HG03175 (cell line): ENCODE measurements at regions not wholly inside any gene's neighbourhood (a gene's known extent, or its start where the extent isn't known, plus 50 kb on each side); places are given as distances from the start of the nearest gene placed in this dataset.

Source experiments
- ATAC-seq: cut with Tn5 transposase; IDR thresholded peaks from one replicate; pipeline ENCODE4 v1.9.1; 2021; ENCODE audit warnings: mild to moderate bottlenecking, moderate library complexity; ENCODE audit not compliant: unreplicated experiment

DNA sequence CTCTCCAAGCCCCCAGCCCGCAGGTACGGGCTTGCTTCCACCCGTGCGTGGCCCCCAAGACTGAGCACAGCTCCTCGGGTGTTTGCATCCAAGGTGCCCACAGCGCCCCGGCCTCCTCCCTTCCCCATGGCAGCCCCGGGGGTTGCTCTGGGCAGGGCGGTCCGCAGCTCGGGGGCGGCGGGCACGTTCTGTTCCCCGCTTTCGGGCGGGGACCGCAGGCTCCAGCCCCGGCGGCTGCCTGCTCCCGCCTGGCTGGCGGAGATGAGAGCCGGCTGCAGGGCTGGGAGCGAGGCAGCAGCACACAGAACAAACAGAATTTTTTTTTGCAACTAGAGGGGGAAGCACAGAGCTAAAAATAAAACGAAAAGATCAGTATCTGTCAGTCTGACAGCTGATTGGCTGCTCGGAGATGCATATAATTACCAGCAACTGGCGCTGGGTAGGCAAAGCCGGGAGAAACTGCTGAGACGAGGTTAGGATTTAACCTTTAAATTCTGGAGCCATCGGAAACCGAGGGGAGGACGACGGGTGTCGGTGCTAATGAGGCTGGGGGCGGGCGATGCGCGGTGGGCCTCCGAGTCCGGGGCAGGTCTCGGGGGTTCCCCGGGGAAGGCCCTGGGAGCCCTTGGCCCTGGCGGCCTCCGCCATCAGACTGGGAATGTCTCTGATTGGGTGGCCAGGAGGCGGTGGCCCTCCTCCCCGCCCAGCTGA, 142.7 kb upstream of the IER5L start:
- no peak for ATAC-seq

DNA sequence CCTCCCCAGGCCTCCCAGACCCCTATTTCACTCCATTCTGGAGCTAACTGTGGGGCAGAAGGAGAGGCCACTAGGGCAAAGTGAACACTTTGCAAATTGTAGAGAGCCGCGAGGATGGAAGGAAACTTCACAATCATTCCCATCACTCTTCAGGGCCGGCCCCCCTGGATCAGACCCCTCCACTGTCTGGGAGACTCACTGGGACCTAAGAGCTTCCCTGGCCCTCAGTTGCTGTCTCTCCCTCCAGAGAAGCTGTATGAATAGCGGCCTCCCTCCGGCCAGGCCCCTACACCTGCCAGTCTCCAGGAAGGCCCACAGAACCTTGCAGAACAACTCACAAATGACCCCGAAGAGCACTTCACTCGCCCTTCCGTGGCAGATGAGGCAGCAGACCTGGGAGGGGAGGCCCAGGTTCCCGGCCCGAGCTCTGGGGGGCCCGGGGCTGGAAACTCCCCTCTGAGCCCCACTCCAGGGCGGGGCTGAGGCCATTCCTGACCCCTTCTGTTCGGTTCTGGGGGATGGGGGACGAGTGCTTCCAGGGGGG, 141.9 kb upstream of the IER5L start:
- no peak for ATAC-seq

- ATAC-seq: no peak
Measured at GRCh38 chr9:129319076-129319937, 141.2 kb upstream of the IER5L start.

GRCh38 chr9:129318121-129319075, 140.3 kb upstream of the IER5L start:
- ATAC-seq: no peak

DNA sequence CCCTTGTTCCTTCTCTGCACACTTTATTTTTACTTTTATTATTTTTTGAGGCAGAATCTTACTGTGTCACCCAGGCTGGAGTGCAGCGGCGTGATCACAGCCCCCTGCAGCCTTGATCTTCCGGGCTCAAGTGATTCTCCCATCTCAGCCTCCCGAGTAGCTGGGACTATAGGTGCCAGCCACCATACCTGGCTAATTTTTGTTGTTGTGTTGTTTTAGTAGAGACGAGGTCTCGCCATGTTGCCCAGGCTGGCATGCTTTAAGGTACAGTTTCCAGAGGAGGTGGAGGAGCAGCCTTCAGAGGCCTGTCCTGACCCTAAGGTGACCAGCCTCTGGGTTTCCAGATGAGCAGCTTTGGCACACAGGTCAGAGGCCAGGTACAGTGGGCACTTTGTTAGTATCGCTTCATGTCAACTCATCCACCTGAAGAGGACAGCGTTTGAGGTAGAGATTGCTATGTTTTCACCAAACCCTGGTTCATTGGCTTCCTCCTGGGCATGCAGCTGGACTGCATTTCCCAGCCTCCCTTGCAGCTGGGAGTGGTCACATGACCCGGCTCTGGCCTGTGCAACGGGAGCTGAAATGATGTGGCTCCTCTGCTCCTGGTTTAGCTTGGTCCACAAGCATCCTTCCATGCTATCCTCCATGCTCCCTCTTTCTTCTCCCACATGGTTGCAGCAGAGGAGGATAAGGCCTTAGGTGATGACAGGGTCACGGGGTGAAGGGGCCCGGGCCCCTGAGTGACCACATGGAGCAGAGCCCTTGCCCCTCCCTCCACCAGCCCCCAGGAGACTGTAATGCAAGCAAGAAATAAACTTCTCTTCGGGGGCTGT, 139.3 kb upstream of the IER5L start:
- no peak for ATAC-seq

- ATAC-seq: no peak
Measured at GRCh38 chr9:129316281-129317030, 138.4 kb upstream of the IER5L start.

GRCh38 chr9:129313331-129313955, 135.4 kb upstream of the IER5L start:
- no peak for ATAC-seq

- ATAC-seq: no peak
Measured at GRCh38 chr9:129312251-129313122, 134.4 kb upstream of the IER5L start.

DNA sequence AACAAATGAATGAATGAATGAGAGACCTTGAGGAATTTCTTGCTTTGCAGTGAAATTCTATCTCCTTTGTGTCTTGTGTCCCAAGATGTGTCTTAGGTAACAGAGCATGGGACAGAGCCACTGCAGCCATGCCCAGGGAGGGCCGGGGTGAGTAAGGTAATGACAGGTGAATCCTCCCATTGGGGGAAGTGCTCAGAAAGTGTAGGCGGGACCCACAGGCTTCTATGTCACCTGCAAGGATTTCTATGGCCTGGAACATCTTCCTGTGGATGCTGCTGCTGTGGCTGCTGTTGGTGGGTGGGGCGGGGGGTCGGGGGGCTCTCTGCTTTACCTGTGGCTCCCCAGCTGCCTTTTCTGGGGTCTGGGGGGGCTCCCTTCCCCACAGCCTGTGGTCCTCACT, 133.6 kb upstream of the IER5L start:
- ATAC-seq: no peak

DNA sequence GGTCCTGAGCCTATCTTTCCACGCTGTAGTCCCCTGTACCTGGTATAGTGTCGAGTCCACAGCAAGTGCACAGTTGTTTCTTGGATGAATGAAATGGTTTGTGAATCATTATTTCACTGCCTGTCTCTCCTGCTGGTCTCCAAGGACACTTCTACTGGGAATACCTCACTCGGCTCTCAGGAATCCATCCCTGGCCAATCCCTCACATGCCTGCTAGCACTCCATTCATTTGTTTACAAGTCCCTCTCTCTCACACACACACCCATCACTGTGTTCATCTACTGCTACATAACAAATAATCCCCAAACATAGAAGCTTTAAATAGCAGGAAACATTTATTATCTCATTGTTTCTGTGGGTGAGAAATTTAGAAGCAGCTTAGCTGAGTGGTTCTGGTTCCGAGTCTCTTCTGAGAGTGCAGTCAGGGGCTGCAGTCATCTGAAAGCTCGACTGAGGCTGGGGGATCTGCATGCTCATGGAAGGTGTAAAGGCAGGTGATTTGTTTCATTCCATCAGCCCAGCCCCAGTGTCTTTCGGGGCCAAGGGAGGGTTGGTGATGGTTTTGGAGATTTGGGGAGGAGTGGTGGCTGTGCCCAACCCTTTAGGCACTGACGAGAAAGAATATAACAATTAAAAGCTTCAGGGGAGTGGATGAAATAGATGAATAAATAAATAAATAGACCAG, 132.7 kb upstream of the IER5L start:
- ATAC-seq: no peak

DNA sequence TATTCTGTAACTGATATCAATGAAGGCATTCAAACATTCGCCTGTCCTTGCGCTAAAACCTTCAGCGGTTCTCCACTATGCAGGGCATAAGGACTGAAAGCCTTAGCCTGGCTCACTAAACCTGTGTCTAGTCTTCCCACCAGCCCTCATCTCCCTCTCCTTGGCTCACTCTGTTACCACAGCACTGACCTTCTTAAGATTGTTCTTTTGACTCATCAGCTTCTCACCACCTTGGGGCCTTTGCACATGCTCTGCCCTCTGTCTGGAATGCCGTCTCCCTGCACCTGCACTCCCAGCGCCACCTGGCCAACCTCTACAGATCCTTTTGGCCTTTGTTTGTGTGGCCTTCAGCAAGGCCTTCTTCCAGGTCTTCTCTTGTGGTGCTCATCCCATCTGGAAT, 131.8 kb upstream of the IER5L start:
- ATAC-seq: no peak

DNA sequence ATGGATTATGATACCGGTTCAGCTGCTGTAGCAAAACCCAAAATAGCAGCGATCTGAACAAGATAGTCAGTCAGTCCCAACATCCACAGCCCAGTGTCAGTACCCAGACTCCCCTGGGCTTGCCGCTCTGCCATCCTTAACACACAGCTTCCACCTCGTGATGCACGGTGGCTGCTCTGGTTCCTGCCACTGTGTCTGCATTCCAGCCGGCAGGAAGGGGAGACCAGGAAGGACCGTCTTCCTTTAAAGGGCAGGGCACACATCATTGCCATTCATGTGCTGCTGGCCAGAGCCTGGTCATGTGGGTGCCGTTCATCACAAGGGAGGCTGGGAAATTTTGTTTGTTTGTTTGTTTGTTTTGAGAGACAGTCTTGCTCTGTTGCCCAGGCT, 131.0 kb upstream of the IER5L start:
- no peak for ATAC-seq

GRCh38 chr9:129307227-129307970, 129.3 kb upstream of the IER5L start:
- ATAC-seq: no peak

- ATAC-seq: no peak
Measured at GRCh38 chr9:129306318-129306973, 128.4 kb upstream of the IER5L start.

DNA sequence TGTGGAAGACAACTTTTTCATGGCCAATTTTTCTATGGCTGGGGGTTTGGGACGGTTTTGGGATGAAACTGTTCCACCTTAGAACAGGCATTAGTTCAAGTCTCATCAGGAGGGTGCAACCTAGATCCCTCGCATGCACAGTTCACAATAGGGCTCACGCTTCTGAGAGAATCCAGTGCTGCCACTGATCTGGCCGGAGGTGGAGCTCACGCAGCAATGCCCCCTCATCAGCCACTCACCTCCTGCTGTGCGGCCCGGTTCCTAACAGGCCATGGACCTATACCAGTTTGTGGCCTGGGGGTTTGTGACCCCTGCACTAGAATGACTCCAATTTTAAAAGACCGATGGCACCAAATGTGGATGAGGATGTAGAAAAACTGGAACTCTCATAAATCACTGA, 127.2 kb upstream of the IER5L start:
- no peak for ATAC-seq

- no peak for ATAC-seq
Measured at GRCh38 chr9:129301941-129302340, 123.9 kb upstream of the IER5L start.
